CD4-positive, alpha-beta T cell treated with Interferon alpha-2 for 1 hour (primary cell): ENCODE measurements at regions not wholly inside any gene's neighbourhood (a gene's known extent, or its start where the extent isn't known, plus 50 kb on each side); places are given as distances from the start of the nearest gene placed in this dataset.
"Not testable (repeated sequence)": the region's sequence is repeated elsewhere in the genome, so short reads cannot be mapped to it uniquely, and the experiment has no call there.

ENCODE experiments used
- DNase-seq, 2 donors: peaks; one replicate each; pipeline ENCODE4 v3.0.0-alpha.2; 2020 to 2022

- DNase-seq: not testable (repeated sequence)
These were observed 76.9 kb upstream of the HNRNPA1L2 start for GRCh38 chr13:52565324-52565723.

DNA sequence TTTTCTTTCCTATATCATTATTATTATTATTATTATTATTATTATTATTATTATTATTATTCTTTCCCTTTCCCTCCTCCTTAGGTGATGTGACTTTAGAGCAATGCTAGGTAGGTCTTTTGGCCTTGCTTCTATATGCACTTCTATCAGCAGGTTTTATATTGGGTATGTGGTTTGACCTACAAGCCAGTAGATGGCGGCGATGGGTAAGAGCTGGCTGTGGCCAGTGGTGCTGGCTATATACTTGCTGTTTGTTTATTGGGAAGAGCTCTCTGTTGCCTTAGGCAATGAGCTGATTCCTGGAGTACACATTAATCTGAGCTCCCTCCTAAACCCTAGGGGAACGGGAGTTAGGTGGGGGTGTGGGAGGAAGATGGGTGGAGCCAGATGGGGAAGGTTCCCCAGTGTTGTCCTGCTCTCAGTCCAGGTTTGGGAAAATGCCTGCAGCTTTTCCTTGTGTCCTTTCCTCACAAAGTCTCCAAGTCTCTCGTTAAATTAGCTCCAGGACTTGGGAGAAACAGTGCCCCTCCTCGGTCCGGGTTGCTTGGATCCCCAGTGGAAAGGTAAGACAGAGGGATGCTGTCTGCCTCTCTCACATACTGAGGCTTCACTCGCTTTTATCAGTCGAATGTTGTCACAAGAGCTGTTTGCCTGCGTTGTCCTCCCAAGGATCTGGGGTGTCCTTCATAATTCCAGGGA is 72.2 kb upstream of the HNRNPA1L2 start:
- peak; percentile 24 to 32 for DNase-seq

GRCh38 chr13:52571163-52571562 is 71.1 kb upstream of the HNRNPA1L2 start:
- DNase-seq: not testable (repeated sequence)

- DNase-seq: not testable (repeated sequence)
These were observed 59.3 kb upstream of the HNRNPA1L2 start for GRCh38 chr13:52582962-52583361.
